OCI-LY1 (cell line): ENCODE measurements at regions not wholly inside any gene's neighbourhood (a gene's known extent, or its start where the extent isn't known, plus 50 kb on each side); places are given as distances from the start of the nearest gene placed in this dataset.

Experiments used
- EZH2 ChIP-seq: fragments of 200-600 bp; sonication (generic), shearing (Covaris generic); IDR thresholded peaks from 2 replicates; pipeline ENCODE4 v1.8.0; 2017; ENCODE audit warnings: borderline replicate concordance, mixed run types, mild to moderate bottlenecking, antibody characterized with exemption, low read length, moderate library complexity, mixed read lengths
- TF ChIP-seq, protein P1 (sequence below): fragments of 200-600 bp; sonication (generic), shearing (Covaris generic); IDR thresholded peaks from 2 replicates; pipeline ENCODE4 v1.5.1; 2017; ENCODE audit warnings: mild to moderate bottlenecking, antibody characterized with exemption, low read length, moderate library complexity, mixed read lengths

DNA sequence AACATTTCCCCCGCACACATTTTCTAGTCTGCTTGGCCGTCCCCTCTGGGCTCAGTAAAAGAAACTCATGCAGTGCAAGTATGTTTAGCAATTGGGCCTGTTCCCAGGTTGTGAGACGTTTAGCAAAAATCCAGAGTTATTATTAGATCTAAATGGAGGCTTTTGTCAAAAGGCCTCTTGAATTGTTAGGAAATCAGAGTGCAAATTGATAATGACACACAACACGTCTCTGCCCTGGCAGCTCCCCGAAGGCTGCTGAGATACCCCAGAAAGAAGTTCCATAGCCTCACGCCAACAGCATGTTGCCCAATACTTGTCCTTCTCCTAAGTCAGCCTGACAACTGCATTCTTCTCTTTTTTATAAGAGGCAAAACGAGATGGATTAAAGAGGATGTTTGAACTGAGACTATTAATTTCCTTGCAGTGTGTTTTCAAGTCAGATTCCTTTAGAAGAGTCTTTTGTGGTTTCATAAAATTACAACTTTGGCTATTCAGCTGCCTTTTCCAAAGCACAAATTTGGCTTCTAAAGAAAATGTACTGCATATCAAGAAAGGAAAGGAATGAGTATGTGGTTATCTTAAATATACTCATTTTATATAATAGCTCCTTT, 202.2 kb downstream of the TRIB2 start:
- TF ChIP-seq, protein P1, sequence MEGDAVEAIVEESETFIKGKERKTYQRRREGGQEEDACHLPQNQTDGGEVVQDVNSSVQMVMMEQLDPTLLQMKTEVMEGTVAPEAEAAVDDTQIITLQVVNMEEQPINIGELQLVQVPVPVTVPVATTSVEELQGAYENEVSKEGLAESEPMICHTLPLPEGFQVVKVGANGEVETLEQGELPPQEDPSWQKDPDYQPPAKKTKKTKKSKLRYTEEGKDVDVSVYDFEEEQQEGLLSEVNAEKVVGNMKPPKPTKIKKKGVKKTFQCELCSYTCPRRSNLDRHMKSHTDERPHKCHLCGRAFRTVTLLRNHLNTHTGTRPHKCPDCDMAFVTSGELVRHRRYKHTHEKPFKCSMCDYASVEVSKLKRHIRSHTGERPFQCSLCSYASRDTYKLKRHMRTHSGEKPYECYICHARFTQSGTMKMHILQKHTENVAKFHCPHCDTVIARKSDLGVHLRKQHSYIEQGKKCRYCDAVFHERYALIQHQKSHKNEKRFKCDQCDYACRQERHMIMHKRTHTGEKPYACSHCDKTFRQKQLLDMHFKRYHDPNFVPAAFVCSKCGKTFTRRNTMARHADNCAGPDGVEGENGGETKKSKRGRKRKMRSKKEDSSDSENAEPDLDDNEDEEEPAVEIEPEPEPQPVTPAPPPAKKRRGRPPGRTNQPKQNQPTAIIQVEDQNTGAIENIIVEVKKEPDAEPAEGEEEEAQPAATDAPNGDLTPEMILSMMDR = no peak
- TF ChIP-seq EZH2 = no peak
